IMR-90 (cell line): ENCODE measurements at regions not wholly inside any gene's neighbourhood (a gene's known extent, or its start where the extent isn't known, plus 50 kb on each side); places are given as distances from the start of the nearest gene placed in this dataset.

Experiments used
- BHLHE40 ChIP-seq: fragments of 150-350 bp; IDR thresholded peaks from 2 replicates; pipeline ENCODE4 v1.6.1; 2016; ENCODE audit warnings: mild to moderate bottlenecking, low read depth, low read length
- CEBPB ChIP-seq: IDR thresholded peaks from 2 replicates; pipeline ENCODE4 v1.6.1; 2012; ENCODE audit warnings: low read depth, low read length, improper control_type of control experiment
- CHD1 ChIP-seq: IDR thresholded peaks from 2 replicates; pipeline ENCODE4 v1.6.1; 2012; ENCODE audit warnings: low read depth, low read length, improper control_type of control experiment
- FOS ChIP-seq: fragments of 150-350 bp; IDR thresholded peaks from 2 replicates; pipeline ENCODE4 v1.6.1; 2016; ENCODE audit warnings: low read depth, low read length
- MAFK ChIP-seq: IDR thresholded peaks from 2 replicates; pipeline ENCODE4 v1.6.1; 2012; ENCODE audit warnings: low read depth, low read length, improper control_type of control experiment
- MAZ ChIP-seq: IDR thresholded peaks from 2 replicates; pipeline ENCODE4 v1.6.1; 2012; ENCODE audit warnings: low read depth, mild to moderate bottlenecking, low read length, improper control_type of control experiment, moderate library complexity, borderline replicate concordance
- MXI1 ChIP-seq: IDR thresholded peaks from 2 replicates; pipeline ENCODE4 v1.6.1; 2012; ENCODE audit warnings: low read depth, mild to moderate bottlenecking, low read length, moderate library complexity, borderline replicate concordance
- POLR2A ChIP-seq: IDR thresholded peaks from 2 replicates; pipeline ENCODE4 v1.6.1; 2012; ENCODE audit warnings: mild to moderate bottlenecking, low read depth, low read length
- RAD21 ChIP-seq: IDR thresholded peaks from 2 replicates; pipeline ENCODE4 v1.6.1; 2012; ENCODE audit warnings: low read length, improper control_type of control experiment
- RFX5 ChIP-seq: IDR thresholded peaks from 2 replicates; pipeline ENCODE4 v1.8.0; 2012; ENCODE audit warnings: low read depth, mild to moderate bottlenecking, low read length, moderate library complexity
- SMC3 ChIP-seq: fragments of 150-350 bp; IDR thresholded peaks from 2 replicates; pipeline ENCODE4 v1.6.1; 2016; ENCODE audit warnings: low read depth, mild to moderate bottlenecking, antibody characterized with exemption, low read length, moderate library complexity
- TF ChIP-seq, protein P1 (sequence below): conservative IDR thresholded peaks from 2 replicates; pipeline ENCODE4 v1.5.1; 2012; ENCODE audit warnings: mild to moderate bottlenecking, low read depth, low read length, improper control_type of control experiment
- TF ChIP-seq, protein P2 (sequence below): fragments of 150-350 bp; IDR thresholded peaks from 2 replicates; pipeline ENCODE4 v1.6.1; 2016; ENCODE audit warnings: low read depth, mild to moderate bottlenecking, low read length, moderate library complexity, borderline replicate concordance
- TF ChIP-seq, protein P3 (sequence below): fragments of 150-350 bp; IDR thresholded peaks from 2 replicates; pipeline ENCODE4 v1.6.1; 2017; ENCODE audit warnings: mild to moderate bottlenecking, antibody characterized with exemption, low read length, low read depth

DNA sequence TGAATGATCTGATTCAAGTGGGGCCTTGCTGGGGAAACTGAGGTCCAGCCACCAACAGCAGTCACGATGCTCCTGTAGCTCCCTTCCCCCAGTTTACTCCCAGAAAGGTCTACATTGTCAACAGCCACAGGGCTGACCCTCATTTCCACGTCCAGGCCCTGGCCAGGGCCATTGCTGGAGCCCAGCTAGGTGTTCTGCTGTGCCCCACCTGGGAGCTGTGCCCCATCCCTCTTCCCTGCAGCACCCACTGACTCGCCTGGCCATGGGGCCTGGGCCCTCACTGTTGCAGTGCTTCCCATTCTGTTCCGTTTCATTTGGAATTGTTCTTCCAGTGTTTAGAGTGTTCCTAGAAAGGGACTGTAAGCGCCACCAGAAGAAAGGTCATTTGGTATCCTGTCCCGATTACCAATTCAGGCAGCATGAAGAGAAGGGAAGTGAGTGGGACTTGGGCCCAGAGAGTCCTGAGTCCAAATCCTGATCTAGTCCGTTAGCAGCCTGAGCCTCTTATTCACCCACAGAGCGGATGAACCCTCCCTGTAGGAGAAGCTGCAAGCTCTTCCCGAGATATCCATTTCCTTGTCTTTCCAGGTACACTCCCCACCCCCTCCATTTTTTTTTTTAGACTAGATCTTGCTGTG lies 73.1 kb upstream of the HPCAL1 start:
- TF ChIP-seq, protein P1, sequence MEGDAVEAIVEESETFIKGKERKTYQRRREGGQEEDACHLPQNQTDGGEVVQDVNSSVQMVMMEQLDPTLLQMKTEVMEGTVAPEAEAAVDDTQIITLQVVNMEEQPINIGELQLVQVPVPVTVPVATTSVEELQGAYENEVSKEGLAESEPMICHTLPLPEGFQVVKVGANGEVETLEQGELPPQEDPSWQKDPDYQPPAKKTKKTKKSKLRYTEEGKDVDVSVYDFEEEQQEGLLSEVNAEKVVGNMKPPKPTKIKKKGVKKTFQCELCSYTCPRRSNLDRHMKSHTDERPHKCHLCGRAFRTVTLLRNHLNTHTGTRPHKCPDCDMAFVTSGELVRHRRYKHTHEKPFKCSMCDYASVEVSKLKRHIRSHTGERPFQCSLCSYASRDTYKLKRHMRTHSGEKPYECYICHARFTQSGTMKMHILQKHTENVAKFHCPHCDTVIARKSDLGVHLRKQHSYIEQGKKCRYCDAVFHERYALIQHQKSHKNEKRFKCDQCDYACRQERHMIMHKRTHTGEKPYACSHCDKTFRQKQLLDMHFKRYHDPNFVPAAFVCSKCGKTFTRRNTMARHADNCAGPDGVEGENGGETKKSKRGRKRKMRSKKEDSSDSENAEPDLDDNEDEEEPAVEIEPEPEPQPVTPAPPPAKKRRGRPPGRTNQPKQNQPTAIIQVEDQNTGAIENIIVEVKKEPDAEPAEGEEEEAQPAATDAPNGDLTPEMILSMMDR, result no peak
- no peak for TF ChIP-seq POLR2A
- TF ChIP-seq, protein P2, sequence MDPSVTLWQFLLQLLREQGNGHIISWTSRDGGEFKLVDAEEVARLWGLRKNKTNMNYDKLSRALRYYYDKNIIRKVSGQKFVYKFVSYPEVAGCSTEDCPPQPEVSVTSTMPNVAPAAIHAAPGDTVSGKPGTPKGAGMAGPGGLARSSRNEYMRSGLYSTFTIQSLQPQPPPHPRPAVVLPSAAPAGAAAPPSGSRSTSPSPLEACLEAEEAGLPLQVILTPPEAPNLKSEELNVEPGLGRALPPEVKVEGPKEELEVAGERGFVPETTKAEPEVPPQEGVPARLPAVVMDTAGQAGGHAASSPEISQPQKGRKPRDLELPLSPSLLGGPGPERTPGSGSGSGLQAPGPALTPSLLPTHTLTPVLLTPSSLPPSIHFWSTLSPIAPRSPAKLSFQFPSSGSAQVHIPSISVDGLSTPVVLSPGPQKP, result no peak
- TF ChIP-seq RAD21, result no peak
- TF ChIP-seq MAZ, result no peak
- TF ChIP-seq, protein P3, sequence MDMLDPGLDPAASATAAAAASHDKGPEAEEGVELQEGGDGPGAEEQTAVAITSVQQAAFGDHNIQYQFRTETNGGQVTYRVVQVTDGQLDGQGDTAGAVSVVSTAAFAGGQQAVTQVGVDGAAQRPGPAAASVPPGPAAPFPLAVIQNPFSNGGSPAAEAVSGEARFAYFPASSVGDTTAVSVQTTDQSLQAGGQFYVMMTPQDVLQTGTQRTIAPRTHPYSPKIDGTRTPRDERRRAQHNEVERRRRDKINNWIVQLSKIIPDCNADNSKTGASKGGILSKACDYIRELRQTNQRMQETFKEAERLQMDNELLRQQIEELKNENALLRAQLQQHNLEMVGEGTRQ, result no peak
- TF ChIP-seq FOS, result no peak
- TF ChIP-seq MXI1, result no peak
- no peak for TF ChIP-seq BHLHE40
- no peak for TF ChIP-seq CEBPB
- no peak for TF ChIP-seq CHD1
- TF ChIP-seq RFX5, result no peak
- no peak for TF ChIP-seq SMC3
- no peak for TF ChIP-seq MAFK
